Choroid plexus epithelial cell (primary cell): ENCODE measurements at regions not wholly inside any gene's neighbourhood (a gene's known extent, or its start where the extent isn't known, plus 50 kb on each side); places are given as distances from the start of the nearest gene placed in this dataset.

Experiments used
- DNase-seq: peaks from one replicate; pipeline ENCODE4 v3.0.0-alpha.2; 2010; ENCODE audit warnings: low read depth
- H3K4me3 ChIP-seq: 2 replicates; pipeline ENCODE4 v1.5.1; 2011; ENCODE audit warnings: low read depth, mild to moderate bottlenecking, control low read depth, low read length, moderate library complexity
- TF ChIP-seq, protein P1 (sequence below): conservative IDR thresholded peaks from 2 replicates; pipeline ENCODE4 v1.5.1; 2011; ENCODE audit warnings: low read depth, mild to moderate bottlenecking, control low read depth, inconsistent platforms, low read length, moderate library complexity

DNA sequence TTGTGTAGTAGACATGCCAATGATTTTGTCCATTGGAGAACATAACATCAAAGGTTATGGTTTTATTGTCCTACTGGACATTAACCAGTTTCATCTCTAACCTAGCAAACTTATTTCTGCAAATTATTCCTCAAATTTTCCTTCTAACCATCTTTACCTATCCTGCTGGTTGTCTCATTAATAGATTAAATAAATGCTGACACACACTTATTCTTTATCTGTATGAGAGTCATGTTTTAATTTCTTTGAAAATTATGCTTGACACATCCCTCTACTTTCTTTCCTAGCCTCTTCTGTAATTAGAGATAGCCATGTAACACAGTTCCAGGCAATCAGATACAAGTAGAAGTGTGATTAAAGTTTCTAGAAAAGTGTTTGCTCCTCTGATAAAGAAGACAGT is 98.9 kb downstream of the RPS29 start:
- TF ChIP-seq, protein P1, sequence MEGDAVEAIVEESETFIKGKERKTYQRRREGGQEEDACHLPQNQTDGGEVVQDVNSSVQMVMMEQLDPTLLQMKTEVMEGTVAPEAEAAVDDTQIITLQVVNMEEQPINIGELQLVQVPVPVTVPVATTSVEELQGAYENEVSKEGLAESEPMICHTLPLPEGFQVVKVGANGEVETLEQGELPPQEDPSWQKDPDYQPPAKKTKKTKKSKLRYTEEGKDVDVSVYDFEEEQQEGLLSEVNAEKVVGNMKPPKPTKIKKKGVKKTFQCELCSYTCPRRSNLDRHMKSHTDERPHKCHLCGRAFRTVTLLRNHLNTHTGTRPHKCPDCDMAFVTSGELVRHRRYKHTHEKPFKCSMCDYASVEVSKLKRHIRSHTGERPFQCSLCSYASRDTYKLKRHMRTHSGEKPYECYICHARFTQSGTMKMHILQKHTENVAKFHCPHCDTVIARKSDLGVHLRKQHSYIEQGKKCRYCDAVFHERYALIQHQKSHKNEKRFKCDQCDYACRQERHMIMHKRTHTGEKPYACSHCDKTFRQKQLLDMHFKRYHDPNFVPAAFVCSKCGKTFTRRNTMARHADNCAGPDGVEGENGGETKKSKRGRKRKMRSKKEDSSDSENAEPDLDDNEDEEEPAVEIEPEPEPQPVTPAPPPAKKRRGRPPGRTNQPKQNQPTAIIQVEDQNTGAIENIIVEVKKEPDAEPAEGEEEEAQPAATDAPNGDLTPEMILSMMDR: no peak
- DNase-seq: no peak
- H3K4me3 ChIP-seq: no peak overlapping the region

GRCh38 chr14:49485290-49485689 is 100.9 kb downstream of the RPS29 start:
- TF ChIP-seq, protein P1: no peak
- DNase-seq: no peak
- H3K4me3 ChIP-seq: no peak overlapping the region

- TF ChIP-seq, protein P1: no peak
- no peak for DNase-seq
- no peak overlapping the region for H3K4me3 ChIP-seq
These were observed 102.0 kb downstream of the RPS29 start for GRCh38 chr14:49484180-49484579.

DNA sequence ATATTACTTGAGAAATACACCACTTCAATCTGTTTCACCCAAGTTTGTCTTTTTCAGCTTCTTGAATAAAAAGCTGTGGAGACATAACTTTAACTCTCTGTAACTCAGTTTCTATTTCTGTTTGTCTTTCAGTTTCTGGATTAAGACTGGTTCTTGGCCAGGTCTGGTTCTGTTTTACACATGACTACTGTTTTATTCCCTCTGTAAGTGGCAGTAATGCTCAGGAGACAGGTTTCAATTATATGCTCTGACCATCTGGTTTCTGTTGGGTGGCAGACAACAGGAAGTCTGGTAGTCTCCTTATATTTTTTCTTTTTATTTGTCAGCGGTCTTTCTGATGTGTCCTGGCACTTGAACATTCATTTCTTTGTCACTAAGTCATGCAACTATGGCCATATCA is 102.9 kb downstream of the RPS29 start:
- H3K4me3 ChIP-seq: no peak overlapping the region
- DNase-seq: no peak
- TF ChIP-seq, protein P1: no peak

DNA sequence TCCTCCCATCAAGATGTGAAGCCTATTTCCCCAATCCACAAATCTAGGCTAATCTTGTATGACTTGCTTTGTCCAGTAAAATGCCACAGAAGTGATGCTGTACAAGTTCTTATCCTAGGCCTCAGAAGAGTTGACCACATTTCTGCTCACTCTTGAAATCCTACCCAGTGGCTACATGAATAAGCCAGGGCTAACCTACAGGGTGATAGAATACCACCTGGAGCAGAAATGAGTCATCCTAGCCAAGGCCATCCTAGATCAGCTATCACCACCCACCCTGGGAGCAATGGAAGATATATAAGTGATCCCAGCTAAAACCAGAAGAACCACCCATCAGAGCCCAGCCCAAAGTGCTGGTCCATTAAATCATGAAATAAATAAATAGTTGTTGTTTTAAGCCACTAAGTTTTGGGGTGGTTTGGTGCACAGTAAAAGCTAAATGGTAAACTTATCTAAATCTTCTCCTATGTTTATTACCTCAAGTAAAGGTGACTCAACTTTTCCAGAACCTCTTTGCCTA is 105.1 kb downstream of the RPS29 start:
- H3K4me3 ChIP-seq: no peak overlapping the region
- DNase-seq: no peak
- TF ChIP-seq, protein P1: no peak

GRCh38 chr14:49480053-49480760 is 106.0 kb downstream of the RPS29 start:
- no peak for DNase-seq
- TF ChIP-seq, protein P1: no peak
- H3K4me3 ChIP-seq: no peak overlapping the region

- H3K4me3 ChIP-seq: no peak overlapping the region
- TF ChIP-seq, protein P1: no peak
- DNase-seq: no peak
These were observed 106.7 kb downstream of the RPS29 start for GRCh38 chr14:49479432-49479831.
